Endothelial cell of umbilical vein (primary cell): ENCODE measurements at regions not wholly inside any gene's neighbourhood (a gene's known extent, or its start where the extent isn't known, plus 50 kb on each side); places are given as distances from the start of the nearest gene placed in this dataset.

Source experiments
- BruUV-seq: library from RNA; stranded (reverse); fragments of 400-500 nt; replicated peaks from 2 replicates; lab custom pipeline; 2021; lab: Mats Ljungman, UMichigan
- CTCF ChIA-PET: fragments of 300-600, 350-600 bp; sonication (Branson Sonifier 250); formaldehyde crosslinking; loops from one replicate; lab custom pipeline; 2021; ENCODE audit warnings: antibody characterized with exemption, inconsistent platforms; lab: Charles Lee
- POLR2A ChIA-PET: fragments of 300-600, 350-600 bp; sonication (Branson Sonifier 250); formaldehyde crosslinking; loops from one replicate; lab custom pipeline; 2021; ENCODE audit warnings: antibody characterized with exemption, inconsistent platforms; lab: Charles Lee
- DNase-seq: peaks from one replicate; pipeline ENCODE4 v3.0.0-alpha.2; 2011; ENCODE audit warnings: low read depth, low spot score
- FAIRE-seq: peaks from 2 replicates; lab custom pipeline; 2011; peaks lifted over from hg19 to GRCh38; lab: Jason Lieb, UNC
- H2AFZ ChIP-seq: 2 replicates; pipeline ENCODE4 v1.6.0; 2012; ENCODE audit warnings: low read depth, low read length, control low read depth, inconsistent platforms
- H3K27ac ChIP-seq: 2 replicates; pipeline ENCODE4 v1.5.1; 2011; ENCODE audit warnings: low read depth, mild to moderate bottlenecking, control low read depth, low read length, moderate library complexity; ENCODE audit not compliant: insufficient read depth
- H3K27me3 ChIP-seq, 2 experiments: 2 replicates each; pipeline versions ENCODE4 v1.6.0 to v1.6.1; 2011; ENCODE audit warnings: low read length in 2 of 2, mixed read lengths in 1 of 2; ENCODE audit not compliant: control insufficient read depth in 2 of 2, insufficient read depth in 2 of 2
- H3K36me3 ChIP-seq, 2 experiments: 2 replicates in 1 of 2; 3 replicates in 1 of 2; pipeline ENCODE4 v1.5.1; 2011; ENCODE audit warnings: low read length in 2 of 2, mild to moderate bottlenecking in 1 of 2, moderate library complexity in 1 of 2; ENCODE audit not compliant: control insufficient read depth in 2 of 2, insufficient read depth in 2 of 2; ENCODE audit errors: extremely low read depth in 1 of 2
- H3K4me1 ChIP-seq: 3 replicates; pipeline ENCODE4 v1.5.1; 2011; ENCODE audit warnings: mild to moderate bottlenecking, low read length; ENCODE audit not compliant: control insufficient read depth, insufficient read depth; ENCODE audit errors: extremely low read depth
- H3K4me2 ChIP-seq: 2 replicates; pipeline ENCODE4 v1.6.1; 2011; ENCODE audit warnings: low read length, control low read depth, mixed read lengths; ENCODE audit not compliant: insufficient read depth
- H3K4me3 ChIP-seq, 3 experiments: fragments of 200-600 bp in 1 of 3; sonication (generic), shearing (Covaris generic) in 1 of 3; replicated peaks in 1 of 3; 2 replicates each; pipeline ENCODE4 v1.5.1; 2011 to 2016; ENCODE audit warnings: control low read depth in 3 of 3, low read length in 3 of 3, mild to moderate bottlenecking in 2 of 3, inconsistent platforms in 1 of 3, low read depth in 1 of 3, moderate library complexity in 1 of 3; ENCODE audit not compliant: insufficient read depth in 1 of 3
- H3K79me2 ChIP-seq: 2 replicates; pipeline ENCODE4 v1.6.0; 2012; ENCODE audit warnings: low read length, inconsistent platforms; ENCODE audit not compliant: control insufficient read depth, insufficient read depth
- H3K9ac ChIP-seq: replicated peaks from 2 replicates; pipeline ENCODE3; 2011; ENCODE audit warnings: low read length, control low read depth; ENCODE audit not compliant: insufficient read depth; ENCODE audit errors: extremely low read depth
- H3K9me1 ChIP-seq: replicated peaks from 3 replicates; pipeline ENCODE4 v1.6.0; 2011; ENCODE audit warnings: mild to moderate bottlenecking, low read length; ENCODE audit not compliant: control insufficient read depth, insufficient read depth; ENCODE audit errors: extremely low read depth
- H3K9me3 ChIP-seq: replicated peaks from 2 replicates; pipeline ENCODE4 v1.5.1; 2012; ENCODE audit warnings: low read length, inconsistent platforms; ENCODE audit not compliant: control insufficient read depth, insufficient read depth
- H4K20me1 ChIP-seq: replicated peaks from 2 replicates; pipeline ENCODE3; 2011; ENCODE audit warnings: mild to moderate bottlenecking, low read length; ENCODE audit not compliant: control insufficient read depth, insufficient read depth; ENCODE audit errors: extremely low read depth
- CTCF ChIP-seq, 2 donors: IDR thresholded peaks; 1 replicate in 1 of 2; 2 replicates in 1 of 2; pipeline ENCODE4 v1.5.1; 2011; ENCODE audit warnings: low read length in 2 of 2, mild to moderate bottlenecking in 2 of 2, moderate library complexity in 2 of 2, control low read depth in 1 of 2, inconsistent platforms in 1 of 2, low read depth in 1 of 2; ENCODE audit not compliant: insufficient read depth in 1 of 2; ENCODE audit errors: extremely low read depth in 1 of 2
- EZH2 ChIP-seq: IDR thresholded peaks from 2 replicates; pipeline ENCODE4 v1.6.1; 2012; ENCODE audit warnings: borderline replicate concordance, low read depth, mild to moderate bottlenecking, moderate library complexity, low read length, inconsistent platforms; ENCODE audit not compliant: severe bottlenecking
- FOS ChIP-seq: IDR thresholded peaks from 2 replicates; pipeline ENCODE4 v1.6.1; 2011; ENCODE audit warnings: mild to moderate bottlenecking, low read length, moderate library complexity, borderline replicate concordance; ENCODE audit not compliant: insufficient read depth
- GATA2 ChIP-seq: IDR thresholded peaks from 2 replicates; pipeline ENCODE4 v1.7.0; 2011; ENCODE audit warnings: low read depth, mild to moderate bottlenecking, moderate library complexity, mixed read lengths, low read length; ENCODE audit not compliant: insufficient read length, insufficient read depth
- JUN ChIP-seq: IDR thresholded peaks from 2 replicates; pipeline ENCODE4 v1.6.1; 2011; ENCODE audit warnings: borderline replicate concordance, low read depth; ENCODE audit not compliant: insufficient read length, insufficient read depth
- MAX ChIP-seq: IDR thresholded peaks from 2 replicates; pipeline ENCODE4 v1.6.1; 2011; ENCODE audit not compliant: insufficient read depth, insufficient read length
- MYC ChIP-seq: IDR thresholded peaks from one replicate; pipeline ENCODE4 v1.6.1; 2011; ENCODE audit warnings: mild to moderate bottlenecking, low read depth, low read length
- POLR2A ChIP-seq: IDR thresholded peaks from 2 replicates; pipeline ENCODE4 v1.6.1; 2012; ENCODE audit warnings: low read depth, mild to moderate bottlenecking, control low read depth, low read length
- POLR2AphosphoS5 ChIP-seq: IDR thresholded peaks from 2 replicates; pipeline ENCODE4 v1.6.1; 2012; ENCODE audit warnings: low read depth, mild to moderate bottlenecking, control low read depth, low read length, moderate library complexity; ENCODE audit not compliant: insufficient read depth
- dilution Hi-C: fragments of 300-500 bp; cut with MboI; formaldehyde crosslinking; loops from one replicate; pipeline ENCODE4 v1.15.0; 2019; ENCODE audit warnings: low sequenced_read_pairs; ENCODE audit not compliant: extremely low pct_ligation_motif_present
- intact Hi-C: fragments of 100-400 bp; cut with micrococcal nuclease; formaldehyde crosslinking; loops from one replicate; pipeline ENCODE4 v1.10.0; 2022

GRCh38 chr5:97405941-97406340 lies 222.9 kb upstream of the RIOK2 start:
- H3K4me2 ChIP-seq, result no peak overlapping the region
- H3K4me3 ChIP-seq, result no peak overlapping the region
- no peaks in the 10 kb centered on the region for H3K4me1 ChIP-seq
- H3K9me1 ChIP-seq, result no peaks in the 10 kb centered on the region
- DNase-seq (no peak), FAIRE-seq (no peak)
- no peaks in the 10 kb centered on the region for H3K79me2 ChIP-seq
- H3K9me3 ChIP-seq, result no peaks in the 10 kb centered on the region
- no peak overlapping the region for H3K27ac ChIP-seq
- dilution Hi-C loops, result no loop called here
- no peak overlapping the region for H3K9ac ChIP-seq
- no peak overlapping the region for H2AFZ ChIP-seq
- H4K20me1 ChIP-seq, result no peaks in the 10 kb centered on the region
- ChIA-PET CTCF (interaction anchor here (1.0 kb wide), 2 partner anchors 13 to 175 kb away, joined by 3 read pairs; no protein-coding TSS in a partner anchor), POLR2A (no interaction called here)
- no TSS peak for BruUV-seq
- TF ChIP-seq FOS (no peak), GATA2 (no peak), POLR2AphosphoS5 (no peak), MAX (no peak), EZH2 (no peak), CTCF (IDR thresholded peaks at IDR 0.05; ENCODE audit: extremely low read depth in 1 of 2, insufficient read depth in 1 of 2, low read depth in 1 of 2, low read length in 2 of 2) (no peak), JUN (no peak), POLR2A (no peak), MYC (no peak)
- intact Hi-C loops, result no loop called here
- no peaks in the 10 kb centered on the region for H3K27me3 ChIP-seq
- no peaks in the 10 kb centered on the region for H3K36me3 ChIP-seq
